Right renal cortex interstitium (tissue), 3 donors: ENCODE measurements at regions not wholly inside any gene's neighbourhood (a gene's known extent, or its start where the extent isn't known, plus 50 kb on each side); places are given as distances from the start of the nearest gene placed in this dataset.
"Not testable (repeated sequence)": the region's sequence is repeated elsewhere in the genome, so short reads cannot be mapped to it uniquely, and the experiment has no call there.

Experiments
- DNase-seq, 3 donors: peaks; one replicate each; pipeline ENCODE4 v3.0.0-alpha.2; 2013; ENCODE audit warnings: low read depth in 3 of 3, low spot score in 2 of 3

- no peak for DNase-seq
These were observed 322.2 kb downstream of the AEBP2 start for GRCh38 chr12:19761463-19761862.

DNA sequence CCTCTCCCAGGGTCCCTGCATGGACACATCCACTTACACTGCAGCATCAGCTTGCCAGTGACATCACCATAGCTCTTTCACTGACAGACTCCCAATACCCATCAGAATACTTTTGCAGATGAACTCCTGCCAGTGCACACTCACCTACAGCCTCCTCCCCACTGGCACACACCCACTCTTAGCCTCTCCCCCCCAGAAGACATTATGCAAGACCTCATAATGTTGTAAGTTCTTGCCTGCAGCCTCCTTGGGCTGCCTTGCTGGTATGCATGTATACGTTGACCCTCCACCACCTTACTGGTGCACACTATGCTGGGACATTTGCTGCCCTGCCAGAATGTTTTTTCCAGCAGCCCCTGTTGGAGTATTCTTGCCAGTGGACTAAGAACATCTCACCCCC, 324.2 kb downstream of the AEBP2 start:
- no peak for DNase-seq

GRCh38 chr12:19764408-19764807, 325.1 kb downstream of the AEBP2 start:
- no peak for DNase-seq

- DNase-seq: no peak
These were observed 332.6 kb downstream of the AEBP2 start for GRCh38 chr12:19771858-19772257.

DNA sequence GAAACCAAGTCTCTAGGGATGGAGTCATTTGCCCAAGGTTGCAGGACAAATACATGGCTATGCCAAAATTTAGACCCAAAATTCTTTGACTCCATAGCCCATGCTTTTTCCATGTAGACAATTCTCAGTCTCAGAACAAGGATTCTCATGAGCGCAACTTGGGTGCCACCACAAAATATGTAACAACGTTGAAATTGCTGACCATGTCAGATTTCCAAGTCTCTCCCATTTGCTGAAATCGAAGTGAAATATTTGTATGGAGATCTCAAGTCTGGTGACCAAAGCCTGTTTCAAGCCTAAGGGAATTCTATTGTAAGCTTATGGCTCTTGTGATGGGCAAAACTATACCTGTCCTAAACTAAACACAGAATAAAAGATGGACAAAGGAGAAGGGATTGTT, 333.5 kb downstream of the AEBP2 start:
- DNase-seq: no peak

- DNase-seq: no peak
These were observed 335.9 kb downstream of the AEBP2 start for GRCh38 chr12:19775241-19775640.

DNA sequence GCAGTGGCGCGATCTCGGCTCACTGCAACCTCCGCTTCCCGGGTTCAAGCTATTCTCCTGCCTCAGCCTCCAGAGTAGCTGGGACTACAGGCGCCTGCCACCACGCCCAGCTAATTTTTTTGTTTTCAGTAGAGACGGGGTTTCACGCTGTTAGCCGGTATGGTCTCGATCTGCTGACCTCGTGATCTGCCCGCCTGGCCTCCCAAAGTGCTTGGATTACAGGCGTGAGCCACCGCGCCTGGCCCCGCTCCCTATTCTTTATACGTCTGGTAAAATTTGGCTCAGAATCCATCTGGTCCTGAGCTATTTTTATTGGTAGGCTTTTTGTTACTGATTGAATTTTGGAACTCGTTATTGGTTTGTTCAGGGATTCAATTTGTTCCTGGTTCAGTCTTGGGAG, 336.7 kb downstream of the AEBP2 start:
- not testable (repeated sequence) for DNase-seq

DNA sequence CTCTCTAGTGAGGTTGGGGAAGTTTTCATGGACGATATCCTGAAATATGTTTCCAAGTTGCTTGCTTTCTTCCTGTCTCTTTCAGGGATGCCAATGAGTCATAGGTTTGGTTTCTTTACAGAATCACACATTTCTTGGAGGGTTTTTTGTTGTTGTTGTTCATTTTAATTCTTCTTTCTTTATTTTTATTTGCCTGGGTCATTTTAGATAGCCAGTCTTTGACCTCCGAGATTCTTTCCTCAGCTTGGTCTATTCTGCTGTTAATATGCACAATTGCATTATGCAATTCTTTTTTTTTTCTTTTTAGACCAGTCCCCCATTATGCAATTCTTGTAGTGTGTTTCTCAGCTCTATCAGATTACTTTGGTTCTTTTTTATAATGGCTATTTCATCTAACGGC, 338.9 kb downstream of the AEBP2 start:
- no peak for DNase-seq

- DNase-seq: no peak
These were observed 339.5 kb downstream of the AEBP2 start for GRCh38 chr12:19778797-19779196.

GRCh38 chr12:19779395-19780056, 340.2 kb downstream of the AEBP2 start:
- no peak for DNase-seq

DNA sequence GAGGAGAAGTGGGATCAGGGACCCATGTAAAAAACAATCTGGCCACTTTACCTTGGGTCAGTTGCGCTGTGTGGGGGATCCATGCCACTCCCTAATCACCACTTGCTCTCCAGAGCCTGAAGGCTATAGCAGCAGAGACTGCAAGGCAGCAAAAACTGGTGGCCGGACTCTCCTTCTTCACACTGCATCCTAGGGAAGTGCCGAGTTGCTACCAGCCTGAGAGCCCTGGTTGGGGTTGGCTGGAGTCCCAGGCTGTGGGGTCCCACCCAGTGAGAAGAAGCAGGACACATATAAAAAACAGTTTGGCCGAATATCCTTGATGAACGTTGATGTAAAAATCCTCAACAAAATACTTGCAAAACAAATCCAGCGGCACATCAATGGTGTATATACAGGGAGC, 341.2 kb downstream of the AEBP2 start:
- DNase-seq: no peak

- no peak for DNase-seq
These were observed 344.5 kb downstream of the AEBP2 start for GRCh38 chr12:19783547-19784444.

DNA sequence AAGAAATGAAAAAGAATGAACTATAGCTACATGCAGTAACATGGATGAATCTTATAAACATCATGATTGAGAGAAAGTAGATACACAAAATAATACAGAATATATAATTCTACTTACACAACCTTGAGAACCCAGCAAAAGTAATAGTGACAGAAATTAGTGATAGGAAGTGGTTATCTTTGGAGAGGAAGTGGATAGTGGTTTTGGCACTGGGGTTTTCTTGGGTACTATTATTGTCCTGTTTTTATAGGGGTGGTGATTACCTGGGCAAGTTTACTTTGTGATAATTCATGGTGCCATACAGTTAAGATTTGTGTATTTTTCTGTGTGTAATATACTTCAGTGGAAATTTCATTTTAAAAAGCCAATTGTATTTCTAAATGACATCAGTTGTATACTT, 352.7 kb downstream of the AEBP2 start:
- DNase-seq: no peak

- DNase-seq: no peak
These were observed 354.8 kb downstream of the AEBP2 start for GRCh38 chr12:19794116-19794515.

GRCh38 chr12:19799216-19799615, 359.9 kb downstream of the AEBP2 start:
- no peak for DNase-seq

DNA sequence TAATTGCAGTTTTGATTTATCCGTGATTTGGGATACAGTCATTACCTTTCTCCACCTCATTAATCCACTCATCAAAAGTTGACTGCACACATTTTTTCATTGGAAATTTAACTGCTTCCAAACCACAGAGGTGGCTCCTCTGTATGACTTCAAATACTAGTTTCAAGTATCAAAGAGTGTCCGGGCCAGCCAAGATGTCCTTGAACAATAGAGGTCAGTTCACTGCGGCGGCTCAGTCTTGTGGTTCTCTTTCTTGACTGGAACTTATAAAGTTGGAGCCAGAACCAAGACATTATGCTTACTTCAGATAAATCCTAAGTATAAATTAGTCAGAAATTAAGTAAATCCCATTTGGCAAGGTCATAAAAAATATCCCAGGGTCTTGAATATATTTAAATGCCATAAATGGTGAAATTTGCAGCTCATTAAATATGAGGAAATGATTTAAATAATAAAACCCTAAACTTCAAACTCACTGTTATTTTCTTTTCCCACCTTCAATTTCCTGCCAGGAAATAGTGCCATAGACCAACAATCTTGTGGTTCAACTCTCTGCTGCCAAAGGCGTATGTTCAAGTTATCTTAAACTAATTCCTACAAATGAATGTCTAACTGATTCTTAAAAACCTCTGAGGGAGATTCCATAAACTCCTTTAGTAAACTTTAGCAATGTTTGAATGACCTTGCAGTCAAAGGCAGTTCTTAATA, 360.8 kb downstream of the AEBP2 start:
- no peak for DNase-seq

- no peak for DNase-seq
These were observed 361.6 kb downstream of the AEBP2 start for GRCh38 chr12:19800884-19801283.

DNA sequence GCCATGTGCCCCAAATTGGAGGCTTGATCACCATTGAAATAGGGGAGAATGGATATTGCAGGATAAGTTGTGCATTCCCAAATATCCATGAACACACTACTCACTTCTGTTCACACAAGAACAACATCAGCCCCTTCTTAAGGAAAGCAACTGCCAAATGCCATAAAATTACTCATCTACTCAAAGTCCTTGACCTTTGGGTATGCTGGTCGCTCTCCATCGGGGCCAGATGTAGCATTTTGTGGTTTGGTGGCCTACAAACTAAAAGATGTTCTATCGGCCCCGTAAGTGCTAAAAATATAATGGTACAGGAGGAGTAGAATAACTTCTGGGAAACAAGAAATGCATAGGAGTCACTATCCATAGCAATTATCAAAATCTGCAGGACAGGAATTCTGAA, 362.6 kb downstream of the AEBP2 start:
- no peak for DNase-seq

DNA sequence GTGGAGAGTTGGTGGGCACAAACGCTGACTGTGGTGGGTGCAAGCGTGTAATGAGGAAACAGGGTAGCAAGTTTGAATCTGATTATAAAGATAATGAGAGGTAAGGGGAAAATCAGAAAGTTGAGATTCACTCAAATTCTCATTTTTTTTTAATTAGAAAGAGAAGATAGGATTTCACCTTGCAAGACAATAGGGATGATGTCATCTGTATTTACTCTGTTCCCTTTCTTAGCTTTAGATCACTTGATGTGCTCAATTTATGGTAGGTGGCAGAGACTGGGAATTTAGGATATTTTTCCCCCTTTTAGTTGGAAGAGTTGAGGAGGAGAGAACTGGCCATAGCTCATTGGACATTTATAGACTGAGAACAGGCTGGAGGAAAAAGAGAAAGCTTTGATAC, 363.6 kb downstream of the AEBP2 start:
- DNase-seq: no peak

GRCh38 chr12:19804737-19805136, 365.4 kb downstream of the AEBP2 start:
- DNase-seq: no peak

- DNase-seq: no peak
These were observed 369.1 kb downstream of the AEBP2 start for GRCh38 chr12:19808371-19808770.

GRCh38 chr12:19810213-19810612, 370.9 kb downstream of the AEBP2 start:
- DNase-seq: no peak
